SJSA1 (cell line): ENCODE measurements at regions not wholly inside any gene's neighbourhood (a gene's known extent, or its start where the extent isn't known, plus 50 kb on each side); places are given as distances from the start of the nearest gene placed in this dataset.
A peak's percentile ranks its signal among the peaks of the same experiment; 100 is the strongest.

Experiments used
- DNase-seq, 2 experiments: peaks; one replicate each; pipeline ENCODE4 v3.0.0-alpha.2; 2015 to 2020; ENCODE audit warnings: low spot score in 2 of 2, low read depth in 1 of 2
- H3K27ac ChIP-seq: fragments of 250-450 bp; sonication (Bioruptor Pico); 2 replicates; pipeline ENCODE4 v1.5.1; 2020; ENCODE audit warnings: mild to moderate bottlenecking, moderate library complexity
- H3K27me3 ChIP-seq: fragments of 250-450 bp; sonication (Bioruptor Pico); replicated peaks from 2 replicates; pipeline ENCODE4 v1.5.1; 2020; ENCODE audit warnings: mild to moderate bottlenecking, moderate library complexity
- H3K36me3 ChIP-seq: fragments of 250-450 bp; sonication (Bioruptor Pico); 2 replicates; pipeline ENCODE4 v1.5.1; 2020; ENCODE audit warnings: mild to moderate bottlenecking
- H3K4me1 ChIP-seq: fragments of 250-450 bp; sonication (Bioruptor Pico); replicated peaks from 2 replicates; pipeline ENCODE4 v1.6.1; 2021; ENCODE audit warnings: mild to moderate bottlenecking
- H3K4me3 ChIP-seq: fragments of 250-450 bp; sonication (Bioruptor Pico); 2 replicates; pipeline ENCODE4 v1.5.1; 2020; ENCODE audit warnings: mild to moderate bottlenecking
- H3K9me3 ChIP-seq: fragments of 250-450 bp; sonication (Bioruptor Pico); replicated peaks from 2 replicates; pipeline ENCODE4 v1.5.1; 2020; ENCODE audit warnings: mild to moderate bottlenecking

DNA sequence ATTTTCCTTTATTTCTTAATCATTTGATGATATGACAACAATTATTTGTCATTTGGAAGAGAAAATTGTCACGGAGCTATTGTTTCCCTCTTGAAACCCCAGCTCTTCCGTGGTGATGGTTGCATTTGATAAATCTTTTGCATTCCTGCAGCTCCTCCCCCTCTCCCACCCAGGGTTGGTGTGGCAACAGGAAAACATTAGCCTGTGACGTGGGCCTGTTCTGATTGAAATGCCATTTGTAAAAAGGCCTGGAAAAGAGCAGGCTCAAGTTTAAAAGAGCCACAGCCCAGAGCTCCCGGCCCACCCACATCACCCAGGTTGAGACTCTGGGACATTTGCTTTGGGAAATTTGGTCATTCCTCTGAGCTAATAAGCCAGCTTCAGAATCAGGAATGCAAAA lies 282.5 kb downstream of the RPLP1 start:
- DNase-seq = peak; percentile 94 to 97
- H3K36me3 ChIP-seq = no peaks in the 10 kb centered on the region
- H3K4me1 ChIP-seq = peaks cover 35% of the 10 kb centered on the region
- H3K27ac ChIP-seq = peak overlapping the region; percentile 93
- H3K4me3 ChIP-seq = no peak overlapping the region
- H3K9me3 ChIP-seq = no peaks in the 10 kb centered on the region
- no peaks in the 10 kb centered on the region for H3K27me3 ChIP-seq

- Histone ChIP-seq H3K4me3 (no peak overlapping the region), H3K4me1 (peaks cover 26% of the 10 kb centered on the region), H3K27me3 (no peaks in the 10 kb centered on the region), H3K27ac (peak overlapping the region; percentile 93), H3K36me3 (no peaks in the 10 kb centered on the region), H3K9me3 (0 out of 2 replicates have a peak, but pooled peaks cover 3% of the 10 kb centered on the region)
- peak; percentile 69 to 79 for DNase-seq
Measured at GRCh38 chr15:69736161-69736560, 283.5 kb downstream of the RPLP1 start.

GRCh38 chr15:69737916-69738315 lies 285.3 kb downstream of the RPLP1 start:
- Histone ChIP-seq H3K4me3 (no peak overlapping the region), H3K27ac (no peak overlapping the region), H3K36me3 (no peaks in the 10 kb centered on the region), H3K4me1 (peaks cover 31% of the 10 kb centered on the region), H3K9me3 (peaks cover 3% of the 10 kb centered on the region; the same call in 1 of the 2 replicates), H3K27me3 (no peaks in the 10 kb centered on the region)
- DNase-seq = no peak

DNA sequence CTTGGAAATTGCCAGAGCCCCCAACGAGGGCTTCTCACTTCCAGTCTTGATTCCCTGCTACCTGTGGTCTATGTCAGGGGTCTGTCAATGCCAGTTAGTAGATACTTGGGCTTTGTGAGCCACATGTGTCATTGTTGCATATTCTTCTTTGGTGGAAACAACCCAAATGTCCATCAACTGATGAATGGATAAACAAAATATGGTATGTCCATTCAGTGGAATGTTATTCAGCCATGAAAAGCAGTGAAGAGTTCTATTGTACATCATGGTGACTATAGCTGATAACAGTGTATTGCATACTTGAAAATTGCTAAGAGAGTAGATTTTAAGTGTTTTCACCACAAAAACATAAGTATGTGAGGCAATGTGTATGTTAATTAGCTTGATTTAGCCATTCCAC lies 288.1 kb downstream of the RPLP1 start:
- no peak overlapping the region for H3K4me3 ChIP-seq
- peaks cover 18% of the 10 kb centered on the region for H3K4me1 ChIP-seq
- H3K9me3 ChIP-seq = peaks cover 3% of the 10 kb centered on the region; the same call in 1 of the 2 replicates
- H3K27ac ChIP-seq = no peak overlapping the region
- no peaks in the 10 kb centered on the region for H3K27me3 ChIP-seq
- no peaks in the 10 kb centered on the region for H3K36me3 ChIP-seq
- no peak for DNase-seq

DNA sequence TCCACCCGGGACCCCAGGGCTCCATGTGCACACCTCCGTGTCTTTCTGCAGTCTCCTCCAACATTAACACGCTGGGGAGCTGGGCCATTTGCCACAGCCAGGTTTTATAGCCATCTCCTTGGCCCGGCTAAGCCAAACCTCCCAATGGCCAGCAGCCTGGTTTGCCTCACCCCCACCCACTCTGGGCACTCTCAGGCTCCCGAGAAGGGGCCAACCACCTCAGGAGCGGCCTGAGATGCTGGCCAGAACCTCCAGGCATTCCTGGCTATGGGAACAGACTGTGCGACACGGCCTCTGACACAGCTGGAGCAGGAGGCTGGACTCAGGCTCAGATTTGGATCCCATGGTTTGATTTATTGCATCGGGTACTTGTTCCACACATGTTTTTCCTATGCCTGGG lies 289.7 kb downstream of the RPLP1 start:
- H3K27me3 ChIP-seq = no peaks in the 10 kb centered on the region
- H3K4me3 ChIP-seq = no peak overlapping the region
- H3K4me1 ChIP-seq = peaks cover 6% of the 10 kb centered on the region
- DNase-seq = no peak
- H3K9me3 ChIP-seq = peaks cover 3% of the 10 kb centered on the region; the same call in 1 of the 2 replicates
- no peaks in the 10 kb centered on the region for H3K36me3 ChIP-seq
- H3K27ac ChIP-seq = no peak overlapping the region

- no peaks in the 10 kb centered on the region for H3K36me3 ChIP-seq
- DNase-seq = no peak
- H3K27me3 ChIP-seq = no peaks in the 10 kb centered on the region
Measured at GRCh38 chr15:69743091-69743490, 290.5 kb downstream of the RPLP1 start.

GRCh38 chr15:69744391-69745162 lies 292.0 kb downstream of the RPLP1 start:
- Histone ChIP-seq H3K27ac (no peak overlapping the region), H3K4me1 (peaks cover 13% of the 10 kb centered on the region), H3K36me3 (no peaks in the 10 kb centered on the region), H3K9me3 (peaks cover 3% of the 10 kb centered on the region; the same call in 1 of the 2 replicates), H3K27me3 (no peaks in the 10 kb centered on the region), H3K4me3 (no peak overlapping the region)
- DNase-seq = no peak

More at GRCh38 chr15:69743091-69743490, 290.5 kb downstream of the RPLP1 start:
- Histone ChIP-seq H3K27ac (no peak overlapping the region), H3K4me3 (no peak overlapping the region), H3K9me3 (peaks cover 3% of the 10 kb centered on the region; the same call in 1 of the 2 replicates), H3K4me1 (peaks cover 6% of the 10 kb centered on the region)

GRCh38 chr15:69747193-69747592 lies 294.6 kb downstream of the RPLP1 start:
- DNase-seq = peak in 1 of 2 experiments; percentile 27
- no peaks in the 10 kb centered on the region for H3K27me3 ChIP-seq

GRCh38 chr15:69748131-69748530 lies 295.5 kb downstream of the RPLP1 start:
- Histone ChIP-seq H3K4me1 (peaks cover 7% of the 10 kb centered on the region), H3K27ac (no peak overlapping the region), H3K4me3 (no peak overlapping the region), H3K36me3 (no peaks in the 10 kb centered on the region), H3K9me3 (0 out of 2 replicates have a peak, but pooled peaks cover 2% of the 10 kb centered on the region), H3K27me3 (no peaks in the 10 kb centered on the region)
- peak in 1 of 2 experiments; percentile 22 for DNase-seq

More at GRCh38 chr15:69747193-69747592, 294.6 kb downstream of the RPLP1 start:
- Histone ChIP-seq H3K4me3 (no peak overlapping the region), H3K9me3 (peaks cover 2% of the 10 kb centered on the region; the same call in 1 of the 2 replicates), H3K27ac (no peak overlapping the region), H3K36me3 (no peaks in the 10 kb centered on the region), H3K4me1 (peaks cover 13% of the 10 kb centered on the region)

DNA sequence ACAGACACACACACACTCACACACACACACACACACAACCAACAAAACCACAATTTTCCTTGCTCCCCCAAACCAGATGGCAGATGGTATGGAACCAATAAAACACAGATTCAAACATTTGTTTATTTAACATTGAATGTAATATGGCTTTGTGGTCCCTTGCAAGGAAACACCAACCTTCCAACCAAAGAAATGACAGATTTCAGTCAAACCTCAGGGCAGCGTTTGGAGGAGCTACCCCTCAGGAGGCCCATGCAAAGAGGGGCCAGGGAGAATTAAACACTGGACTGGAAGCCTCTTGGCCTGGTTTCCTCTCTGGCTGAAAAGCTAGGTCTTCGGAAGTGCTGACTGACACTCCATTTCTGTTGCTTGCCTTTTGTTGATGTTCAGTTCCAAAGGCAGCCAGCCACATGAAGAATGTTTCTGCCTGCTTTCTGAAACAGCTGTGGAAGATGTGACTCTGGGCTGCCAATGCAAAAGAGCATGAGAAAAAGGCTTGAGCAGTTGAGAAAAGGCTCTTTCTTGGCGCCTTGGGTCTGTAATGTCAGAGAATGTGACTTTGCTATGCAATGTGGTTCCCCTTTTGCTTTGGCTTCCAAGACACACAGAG lies 296.1 kb downstream of the RPLP1 start:
- H3K4me1 ChIP-seq = peaks cover 7% of the 10 kb centered on the region
- H3K36me3 ChIP-seq = no peaks in the 10 kb centered on the region
- H3K27ac ChIP-seq = no peak overlapping the region
- H3K9me3 ChIP-seq = 0 out of 2 replicates have a peak, but pooled peaks cover 2% of the 10 kb centered on the region
- no peaks in the 10 kb centered on the region for H3K27me3 ChIP-seq
- no peak overlapping the region for H3K4me3 ChIP-seq
- no peak for DNase-seq

- no peaks in the 10 kb centered on the region for H3K36me3 ChIP-seq
- no peaks in the 10 kb centered on the region for H3K27me3 ChIP-seq
- H3K27ac ChIP-seq = no peak overlapping the region
- 0 out of 2 replicates have a peak, but pooled peaks cover 2% of the 10 kb centered on the region for H3K9me3 ChIP-seq
- no peak for DNase-seq
- peaks cover 7% of the 10 kb centered on the region for H3K4me1 ChIP-seq
- H3K4me3 ChIP-seq = no peak overlapping the region
Measured at GRCh38 chr15:69749274-69749673, 296.7 kb downstream of the RPLP1 start.

DNA sequence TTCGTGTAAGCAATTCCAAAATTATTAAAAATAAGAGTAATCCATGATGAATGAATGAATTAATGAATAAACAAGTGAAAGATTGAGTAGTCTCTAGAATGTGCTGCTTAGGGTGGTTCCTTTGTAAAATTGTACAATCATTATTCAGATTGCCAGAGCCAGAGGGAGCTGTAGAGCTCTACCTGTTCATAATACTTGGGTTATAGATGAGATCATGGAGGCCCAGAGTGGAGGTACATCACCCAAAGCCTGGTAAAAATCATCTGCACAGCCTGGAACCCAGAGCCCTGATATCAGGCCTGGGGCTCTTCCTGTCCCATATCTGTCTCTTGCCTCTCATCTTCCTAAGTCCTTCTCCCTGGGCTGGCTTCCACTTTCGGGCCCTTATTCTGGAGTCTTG lies 297.2 kb downstream of the RPLP1 start:
- Histone ChIP-seq H3K4me1 (peaks cover 9% of the 10 kb centered on the region), H3K27ac (no peak overlapping the region), H3K36me3 (no peaks in the 10 kb centered on the region), H3K27me3 (no peaks in the 10 kb centered on the region), H3K4me3 (no peak overlapping the region), H3K9me3 (0 out of 2 replicates have a peak, but pooled peaks cover 2% of the 10 kb centered on the region)
- DNase-seq = no peak

GRCh38 chr15:69750253-69750652 lies 297.6 kb downstream of the RPLP1 start:
- H3K27ac ChIP-seq = no peak overlapping the region
- H3K36me3 ChIP-seq = no peaks in the 10 kb centered on the region
- H3K4me1 ChIP-seq = peaks cover 14% of the 10 kb centered on the region
- no peak for DNase-seq
- no peaks in the 10 kb centered on the region for H3K27me3 ChIP-seq
- H3K4me3 ChIP-seq = no peak overlapping the region
- H3K9me3 ChIP-seq = 0 out of 2 replicates have a peak, but pooled peaks cover 2% of the 10 kb centered on the region

- Histone ChIP-seq H3K9me3 (0 out of 2 replicates have a peak, but pooled peaks cover 2% of the 10 kb centered on the region), H3K27ac (no peak overlapping the region), H3K4me1 (peaks cover 23% of the 10 kb centered on the region), H3K27me3 (no peaks in the 10 kb centered on the region), H3K36me3 (no peaks in the 10 kb centered on the region), H3K4me3 (no peak overlapping the region)
- DNase-seq = no peak
Measured at GRCh38 chr15:69751147-69751546, 298.5 kb downstream of the RPLP1 start.
